Kidney (tissue), 13 donors: ENCODE measurements at regions not wholly inside any gene's neighbourhood (a gene's known extent, or its start where the extent isn't known, plus 50 kb on each side); places are given as distances from the start of the nearest gene placed in this dataset.

ENCODE experiments used
- DNase-seq, 5 donors: peaks; one replicate each; pipeline ENCODE4 v3.0.0-alpha.2; 2013 to 2020
- FAIRE-seq: peaks from 2 replicates; lab custom pipeline; 2012; peaks lifted over from hg19 to GRCh38; lab: Jason Lieb, UNC
- H3K27ac ChIP-seq, 2 donors: one replicate each; pipeline ENCODE4 v1.7.0; 2013; ENCODE audit warnings: low read depth in 2 of 2, low read length in 2 of 2, inconsistent platforms in 1 of 2
- H3K27me3 ChIP-seq: one replicate; pipeline ENCODE4 v1.7.1; 2013; ENCODE audit warnings: low read length, inconsistent platforms; ENCODE audit not compliant: control insufficient read depth, insufficient read depth
- H3K36me3 ChIP-seq, 3 donors: one replicate each; pipeline versions ENCODE4 v1.7.0 to v1.7.1; 2013; ENCODE audit warnings: low read length in 3 of 3, control low read depth in 1 of 3, inconsistent platforms in 1 of 3; ENCODE audit not compliant: insufficient read depth in 3 of 3, control insufficient read depth in 2 of 3
- H3K4me1 ChIP-seq, 3 donors: one replicate each; pipeline versions ENCODE4 v1.7.0 to v1.7.1; 2013; ENCODE audit warnings: low read length in 3 of 3, inconsistent platforms in 1 of 3, low read depth in 1 of 3; ENCODE audit not compliant: control insufficient read depth in 2 of 3, insufficient read depth in 2 of 3
- H3K4me3 ChIP-seq, 3 donors: one replicate each; pipeline versions ENCODE4 v1.7.0 to v1.8.1; 2013; ENCODE audit warnings: low read length in 3 of 3, control low read depth in 1 of 3, inconsistent platforms in 1 of 3
- H3K9ac ChIP-seq, 3 donors: one replicate each; pipeline versions ENCODE4 v1.7.0 to v1.7.1; 2013; ENCODE audit warnings: low read length in 3 of 3, control low read depth in 1 of 3, inconsistent platforms in 1 of 3
- H3K9me3 ChIP-seq, 3 donors: one replicate each; pipeline versions ENCODE4 v1.7.0 to v1.7.1; 2013; ENCODE audit warnings: low read length in 3 of 3, control low read depth in 1 of 3, inconsistent platforms in 1 of 3; ENCODE audit not compliant: control insufficient read depth in 2 of 3, insufficient read depth in 1 of 3
- CTCF ChIP-seq: IDR thresholded peaks from 3 replicates; pipeline ENCODE4 v1.5.1; 2012; ENCODE audit warnings: mild to moderate bottlenecking, moderate library complexity, borderline replicate concordance; ENCODE audit not compliant: insufficient read depth; ENCODE audit errors: extremely low read depth
- intact Hi-C: fragments of 100-400 bp; cut with DNase I; formaldehyde crosslinking; loops from one replicate; pipeline ENCODE4 v1.11.1; 2022
- donor health status: control.
- donor health status: control.
- donor health status: control.
- donor health status: control.
- donor health status: control.
- donor health status: DM: yes; HTN: yes; CAD: no.
- donor health status: Normal renal cell carcinoma (clear cell type).

DNA sequence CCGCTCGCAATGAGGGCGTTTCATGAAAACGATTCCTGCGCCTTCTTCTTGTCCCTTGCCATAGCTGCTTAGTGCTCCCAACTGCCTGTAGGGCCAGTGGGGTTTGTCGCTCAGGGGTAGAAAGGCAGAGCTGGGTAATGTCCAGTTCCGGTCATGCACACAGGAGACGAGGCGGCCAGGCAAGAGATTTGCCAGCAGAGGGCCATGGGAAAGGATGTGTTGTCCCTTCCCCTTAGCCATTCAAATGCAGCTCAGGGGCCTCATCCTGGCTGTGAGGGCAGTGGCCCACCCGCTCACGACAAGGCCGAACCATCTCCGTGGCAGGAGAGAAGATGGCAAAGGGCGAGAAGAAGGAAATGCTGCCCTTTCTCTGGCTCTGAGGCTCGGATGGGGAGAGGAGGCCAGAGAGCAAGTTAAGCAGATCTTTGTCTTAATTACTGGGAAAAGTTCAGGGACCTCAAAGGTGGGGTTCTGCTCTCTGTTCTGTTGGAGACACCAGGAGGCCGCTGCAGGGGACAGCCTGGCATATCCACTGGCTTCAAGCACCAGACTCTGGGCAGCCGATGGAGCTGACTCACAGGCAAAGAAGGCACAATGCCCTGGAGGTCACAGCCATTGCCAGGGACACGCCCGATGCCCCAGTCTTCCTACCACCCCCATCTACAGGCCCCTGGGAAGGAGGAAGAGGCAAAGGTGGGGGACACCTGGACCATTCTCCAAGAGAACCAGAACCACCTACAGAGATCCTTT is 534.8 kb upstream of the MGMT start:
- no peaks in the 10 kb centered on the region for H3K27me3 ChIP-seq
- no peak for TF ChIP-seq CTCF
- FAIRE-seq (no peak), DNase-seq (no peak)
- no peak overlapping the region for H3K9ac ChIP-seq
- no peaks in the 10 kb centered on the region for H3K9me3 ChIP-seq
- intact Hi-C loops, result no loop called here
- no peak overlapping the region for H3K27ac ChIP-seq
- no peaks in the 10 kb centered on the region for H3K36me3 ChIP-seq
- H3K4me3 ChIP-seq, result no peak overlapping the region
- peaks cover 0 to 2% (median 0%) of the 10 kb centered on the region in 3 donors for H3K4me1 ChIP-seq

- no peak for FAIRE-seq
Observed at GRCh38 chr10:128934492-128934891, 532.5 kb upstream of the MGMT start.

GRCh38 chr10:128936392-128936791 is 530.6 kb upstream of the MGMT start:
- Histone ChIP-seq H3K27me3 (no peaks in the 10 kb centered on the region), H3K4me3 (no peak overlapping the region), H3K9ac (no peak overlapping the region), H3K9me3 (no peaks in the 10 kb centered on the region), H3K36me3 (no peaks in the 10 kb centered on the region), H3K4me1 (peaks cover 0 to 2% (median 0%) of the 10 kb centered on the region in 3 donors), H3K27ac (no peak overlapping the region)
- TF ChIP-seq CTCF, result no peak
- DNase-seq (no peak), FAIRE-seq (no peak)
- intact Hi-C loops, result no loop called here

More at GRCh38 chr10:128934492-128934891, 532.5 kb upstream of the MGMT start:
- intact Hi-C loops, result no loop called here
- peaks cover 0 to 2% (median 0%) of the 10 kb centered on the region in 3 donors for H3K4me1 ChIP-seq
- H3K27me3 ChIP-seq, result no peaks in the 10 kb centered on the region
- no peaks in the 10 kb centered on the region for H3K9me3 ChIP-seq
- H3K9ac ChIP-seq, result no peak overlapping the region
- H3K36me3 ChIP-seq, result no peaks in the 10 kb centered on the region
- no peak for TF ChIP-seq CTCF
- no peak overlapping the region for H3K4me3 ChIP-seq
- no peak for DNase-seq
- no peak overlapping the region for H3K27ac ChIP-seq
